Dendritic cell treated with granulocyte-macrophage colony-stimulating factor and Interleukin-4, amounts not matched to agents 40 ng/mL and 50 ng/mL, for 4 days (primary cell): ENCODE measurements at regions not wholly inside any gene's neighbourhood (a gene's known extent, or its start where the extent isn't known, plus 50 kb on each side); places are given as distances from the start of the nearest gene placed in this dataset.
A peak's percentile ranks its signal among the peaks of the same experiment; 100 is the strongest.

Experiments
- H3K27ac Mint-ChIP-seq: one replicate; pipeline ENCODE4 v1.8.0; 2022; ENCODE audit warnings: mild to moderate bottlenecking, mixed read lengths
- H3K27me3 Mint-ChIP-seq: one replicate; pipeline ENCODE4 v1.8.0; 2022; ENCODE audit warnings: mild to moderate bottlenecking, mixed read lengths
- H3K36me3 Mint-ChIP-seq: one replicate; pipeline ENCODE4 v1.8.0; 2022; ENCODE audit warnings: low read depth, mixed read lengths
- H3K4me1 Mint-ChIP-seq: one replicate; pipeline ENCODE4 v1.8.0; 2022; ENCODE audit warnings: low read depth, mixed read lengths
- H3K4me3 Mint-ChIP-seq: one replicate; pipeline ENCODE4 v1.8.0; 2022; ENCODE audit warnings: mild to moderate bottlenecking, moderate library complexity, mixed read lengths
- H3K9me3 Mint-ChIP-seq: one replicate; pipeline ENCODE4 v1.8.0; 2022; ENCODE audit warnings: mixed read lengths
- intact Hi-C: fragments of 100-400 bp; cut with micrococcal nuclease; formaldehyde crosslinking; loops from one replicate; pipeline ENCODE4 v1.15.0; 2022

DNA sequence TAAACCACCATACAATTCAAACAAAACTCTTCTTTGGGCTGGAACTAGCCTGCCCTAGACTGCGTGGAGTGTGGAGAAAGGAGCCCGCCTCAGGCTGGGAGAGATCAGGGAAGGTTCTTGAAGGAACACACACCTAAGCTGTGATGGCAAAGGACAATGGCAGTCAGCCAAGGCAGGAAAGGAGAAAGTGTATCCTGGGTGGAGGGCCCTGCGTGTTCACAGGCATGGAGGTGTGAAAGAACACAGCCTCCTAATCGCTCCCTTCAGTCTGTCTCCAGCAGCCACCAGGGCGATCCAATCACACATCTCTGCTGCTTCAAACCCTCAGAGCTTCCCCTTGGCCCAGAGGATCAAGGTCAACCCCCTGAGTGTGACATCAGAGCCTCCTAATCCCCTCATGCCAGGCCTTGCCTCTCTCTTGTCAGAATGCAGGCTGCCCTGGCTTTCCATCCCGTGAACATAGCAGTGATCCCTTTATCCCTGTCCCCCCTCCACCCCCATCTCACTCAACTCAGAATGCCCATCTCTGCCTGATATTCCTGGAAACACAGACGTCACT is 173.0 kb downstream of the KATNIP start:
- Mint-ChIP-seq H3K9me3 (no peaks in the 10 kb centered on the region), H3K36me3 (peaks cover 81% of the 10 kb centered on the region), H3K4me3 (no peak overlapping the region), H3K27ac (no peak overlapping the region), H3K27me3 (no peaks in the 10 kb centered on the region), H3K4me1 (peaks cover 2% of the 10 kb centered on the region)
- intact Hi-C loops = no loop called here

DNA sequence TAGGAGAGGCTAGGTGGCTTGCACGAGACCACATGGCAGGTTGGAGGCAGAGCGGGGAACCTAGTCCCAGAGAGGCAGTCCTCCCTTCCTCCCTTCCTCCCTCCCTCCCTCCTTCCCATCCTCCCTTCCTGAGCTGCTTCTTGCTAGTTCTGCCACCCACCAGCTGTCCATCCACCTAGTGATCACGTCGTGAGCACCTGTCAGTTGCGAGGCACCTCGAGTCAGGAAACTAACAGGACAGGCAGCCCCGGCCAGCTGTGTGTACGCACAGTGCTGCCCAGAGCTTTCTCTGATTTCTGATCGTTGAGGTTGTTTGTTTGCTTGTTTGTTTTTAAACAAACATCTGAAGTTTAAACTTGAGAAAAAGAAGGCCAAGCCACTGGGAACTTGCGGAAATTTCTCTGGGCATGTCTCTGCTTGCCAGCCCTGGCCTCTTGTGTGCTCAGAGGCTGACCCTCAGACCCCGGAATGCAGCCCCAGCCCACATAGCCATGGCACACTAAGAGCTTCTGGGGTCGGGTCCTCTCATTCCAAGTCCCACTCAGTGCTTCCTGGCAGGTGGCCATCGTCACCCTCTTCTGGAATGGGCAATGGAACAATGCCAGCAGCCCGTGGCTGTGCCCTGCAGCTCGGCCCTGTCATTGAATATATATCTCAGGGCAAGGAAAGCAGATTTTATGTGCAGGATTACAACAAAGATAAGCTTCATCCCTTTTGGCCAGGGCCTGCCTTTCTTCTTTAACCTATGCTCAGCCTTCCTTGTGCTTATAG is 174.0 kb downstream of the KATNIP start:
- Mint-ChIP-seq H3K27ac (no peak overlapping the region), H3K4me3 (no peak overlapping the region), H3K4me1 (peaks cover 11% of the 10 kb centered on the region), H3K27me3 (no peaks in the 10 kb centered on the region), H3K9me3 (no peaks in the 10 kb centered on the region), H3K36me3 (peaks cover 85% of the 10 kb centered on the region)
- intact Hi-C loops = no loop called here

DNA sequence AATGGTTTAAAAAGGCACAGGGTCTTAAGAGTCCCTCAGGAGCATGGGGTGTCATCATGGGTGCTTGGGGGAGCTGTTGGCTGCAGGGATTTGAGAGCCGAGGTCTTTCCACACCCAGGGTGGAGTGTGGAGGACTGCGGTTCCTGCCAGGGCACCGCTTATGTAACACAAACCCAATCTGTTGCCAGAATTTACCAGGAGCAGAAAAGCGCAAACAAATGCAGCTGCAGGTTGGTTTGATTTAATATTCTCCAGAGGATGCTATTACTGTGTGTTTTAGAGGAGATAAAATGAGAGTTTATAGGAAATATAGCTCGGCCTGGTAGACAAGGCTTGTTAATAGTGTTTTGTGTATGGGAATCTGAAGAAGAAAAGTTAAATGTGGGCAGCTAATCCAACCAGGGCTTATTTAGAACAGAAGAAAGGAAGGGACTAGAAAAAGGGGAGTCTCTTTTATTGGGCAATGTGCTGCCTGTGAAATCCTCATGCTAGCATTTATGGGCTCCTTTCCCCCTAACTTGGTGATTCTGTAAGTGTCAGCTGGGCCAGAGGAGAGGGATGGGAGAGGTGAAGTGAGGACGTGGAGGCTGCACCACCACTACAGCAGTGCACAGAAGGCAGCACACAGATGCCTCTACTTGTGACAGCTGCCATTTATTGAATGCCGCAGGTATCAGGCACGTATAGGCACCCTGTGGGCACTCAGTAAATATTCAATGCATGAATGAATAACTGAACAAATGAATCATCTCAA is 174.7 kb downstream of the KATNIP start:
- Mint-ChIP-seq H3K4me3 (no peak overlapping the region), H3K27me3 (no peaks in the 10 kb centered on the region), H3K4me1 (peaks cover 18% of the 10 kb centered on the region), H3K27ac (no peak overlapping the region), H3K36me3 (peaks cover 84% of the 10 kb centered on the region), H3K9me3 (no peaks in the 10 kb centered on the region)
- intact Hi-C loops = no loop called here

DNA sequence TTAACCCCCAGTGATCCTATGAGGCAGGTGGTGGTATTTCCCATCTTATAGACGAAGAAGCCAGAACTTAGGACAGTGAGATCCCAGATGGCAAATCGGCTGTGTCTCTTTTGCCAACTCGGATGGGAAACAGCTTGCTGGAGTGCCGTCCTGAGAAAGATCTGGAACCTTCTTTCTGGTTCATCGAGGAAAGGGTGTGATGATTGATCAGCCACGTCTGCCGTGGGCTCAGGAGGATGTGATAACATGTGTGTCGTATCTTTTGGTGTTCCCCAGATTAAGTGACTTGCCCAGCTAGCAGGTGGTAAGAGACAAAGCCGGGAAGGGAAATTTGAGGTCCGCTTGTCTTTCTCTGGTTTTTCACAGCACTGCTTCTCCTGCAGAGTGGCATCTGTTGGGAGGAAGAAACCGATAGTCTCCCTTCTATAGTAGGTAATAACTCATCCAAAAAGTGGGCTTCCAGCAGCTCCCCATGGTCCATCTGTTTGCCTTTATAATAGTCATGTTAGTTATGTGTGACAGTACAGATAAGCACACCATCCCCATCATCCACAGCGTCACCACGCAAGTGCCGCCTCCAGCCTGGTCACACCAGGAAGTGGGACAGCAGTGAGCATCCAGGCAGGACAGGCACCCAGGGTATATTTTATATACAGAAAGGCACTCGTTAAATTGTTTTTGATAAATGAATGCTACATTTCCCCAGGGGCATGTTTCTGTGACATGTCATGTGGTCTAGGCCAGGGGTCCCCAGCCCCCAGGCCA is 175.5 kb downstream of the KATNIP start:
- intact Hi-C loops = no loop called here
- Mint-ChIP-seq H3K36me3 (peaks cover 80% of the 10 kb centered on the region), H3K27me3 (no peaks in the 10 kb centered on the region), H3K27ac (no peak overlapping the region), H3K9me3 (no peaks in the 10 kb centered on the region), H3K4me3 (no peak overlapping the region), H3K4me1 (peaks cover 25% of the 10 kb centered on the region)

DNA sequence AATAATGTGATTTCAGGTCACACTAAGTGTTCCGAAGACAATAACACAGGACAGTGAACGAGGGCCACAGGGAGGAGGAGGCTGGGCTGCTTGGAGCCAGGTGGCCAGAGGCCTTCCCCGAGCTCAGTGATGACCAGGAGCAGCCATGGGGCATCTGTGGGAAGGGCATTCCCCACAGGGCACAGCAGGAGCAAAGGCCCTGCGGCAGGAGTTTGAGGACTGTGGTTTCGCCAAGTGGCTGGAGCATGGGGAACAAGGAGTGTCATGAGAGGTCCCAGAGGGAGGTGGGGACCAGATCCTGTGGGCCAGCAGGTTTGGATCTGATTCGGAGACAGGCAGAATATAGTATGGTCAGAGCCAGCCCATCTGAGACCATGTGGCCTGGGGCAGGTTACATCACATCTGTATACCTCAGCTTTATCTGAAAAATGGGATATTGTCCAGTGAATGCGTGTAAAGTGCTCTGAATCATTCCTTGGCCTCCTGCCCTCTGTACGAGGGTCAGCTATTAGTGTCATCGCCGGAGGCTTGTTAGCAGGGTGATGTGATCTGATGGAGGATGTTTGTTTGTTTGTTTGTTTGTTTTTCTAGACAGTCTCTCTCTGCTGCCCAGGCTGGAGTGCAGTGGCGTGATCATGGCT is 176.8 kb downstream of the KATNIP start:
- H3K36me3 Mint-ChIP-seq = peaks cover 71% of the 10 kb centered on the region
- no peaks in the 10 kb centered on the region for H3K27me3 Mint-ChIP-seq
- no peak overlapping the region for H3K4me3 Mint-ChIP-seq
- peaks cover 28% of the 10 kb centered on the region for H3K4me1 Mint-ChIP-seq
- H3K27ac Mint-ChIP-seq = no peak overlapping the region
- H3K9me3 Mint-ChIP-seq = no peaks in the 10 kb centered on the region
- intact Hi-C loops = no loop called here

DNA sequence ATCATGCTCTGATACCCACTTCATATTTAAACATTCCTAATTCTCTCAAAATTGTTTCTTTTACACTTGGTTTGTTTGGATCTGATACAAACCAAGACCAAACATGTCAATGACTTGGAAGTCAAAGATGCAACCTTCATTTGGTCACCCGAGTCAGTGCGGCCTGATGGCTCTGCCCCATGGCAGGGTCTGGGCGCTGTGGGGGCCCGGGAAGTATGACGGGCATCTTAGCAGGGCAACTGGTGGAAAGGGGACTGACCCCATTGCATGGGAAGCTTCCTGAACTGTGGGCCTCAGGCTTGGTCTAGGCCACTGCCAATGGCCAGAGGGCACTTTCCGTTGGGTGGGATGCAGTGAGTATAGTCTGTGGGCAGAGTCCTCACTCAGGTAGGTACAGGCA is 178.0 kb downstream of the KATNIP start:
- H3K36me3 Mint-ChIP-seq = peaks cover 60% of the 10 kb centered on the region
- intact Hi-C loops = no loop called here
- H3K27ac Mint-ChIP-seq = no peak overlapping the region
- no peak overlapping the region for H3K4me3 Mint-ChIP-seq
- H3K9me3 Mint-ChIP-seq = no peaks in the 10 kb centered on the region
- H3K4me1 Mint-ChIP-seq = peaks cover 28% of the 10 kb centered on the region
- H3K27me3 Mint-ChIP-seq = no peaks in the 10 kb centered on the region

DNA sequence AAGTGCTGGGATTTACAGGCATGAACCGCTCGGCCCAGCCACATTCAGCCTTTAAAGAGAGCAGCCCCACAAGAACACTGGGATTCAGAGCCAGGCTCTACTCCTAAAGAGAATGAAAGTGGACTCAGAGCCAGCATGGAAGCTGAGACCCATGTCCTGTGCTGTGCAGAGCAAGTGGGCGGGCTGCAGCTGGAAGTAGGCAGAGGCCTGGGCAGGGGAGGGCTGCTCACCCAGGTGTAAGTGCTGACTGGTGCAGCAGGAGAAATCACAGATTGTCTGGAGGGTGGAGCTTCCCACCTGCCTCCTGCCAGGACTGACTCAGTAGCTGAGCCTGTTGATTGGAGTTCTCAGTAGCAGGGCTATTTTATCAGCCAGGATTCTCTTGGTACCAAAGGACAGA is 178.7 kb downstream of the KATNIP start:
- peaks cover 28% of the 10 kb centered on the region for H3K4me1 Mint-ChIP-seq
- H3K27me3 Mint-ChIP-seq = no peaks in the 10 kb centered on the region
- peak overlapping the region; percentile 62 for H3K27ac Mint-ChIP-seq
- intact Hi-C loops = no loop called here
- H3K4me3 Mint-ChIP-seq = no peak overlapping the region
- H3K9me3 Mint-ChIP-seq = no peaks in the 10 kb centered on the region
- peaks cover 53% of the 10 kb centered on the region for H3K36me3 Mint-ChIP-seq

DNA sequence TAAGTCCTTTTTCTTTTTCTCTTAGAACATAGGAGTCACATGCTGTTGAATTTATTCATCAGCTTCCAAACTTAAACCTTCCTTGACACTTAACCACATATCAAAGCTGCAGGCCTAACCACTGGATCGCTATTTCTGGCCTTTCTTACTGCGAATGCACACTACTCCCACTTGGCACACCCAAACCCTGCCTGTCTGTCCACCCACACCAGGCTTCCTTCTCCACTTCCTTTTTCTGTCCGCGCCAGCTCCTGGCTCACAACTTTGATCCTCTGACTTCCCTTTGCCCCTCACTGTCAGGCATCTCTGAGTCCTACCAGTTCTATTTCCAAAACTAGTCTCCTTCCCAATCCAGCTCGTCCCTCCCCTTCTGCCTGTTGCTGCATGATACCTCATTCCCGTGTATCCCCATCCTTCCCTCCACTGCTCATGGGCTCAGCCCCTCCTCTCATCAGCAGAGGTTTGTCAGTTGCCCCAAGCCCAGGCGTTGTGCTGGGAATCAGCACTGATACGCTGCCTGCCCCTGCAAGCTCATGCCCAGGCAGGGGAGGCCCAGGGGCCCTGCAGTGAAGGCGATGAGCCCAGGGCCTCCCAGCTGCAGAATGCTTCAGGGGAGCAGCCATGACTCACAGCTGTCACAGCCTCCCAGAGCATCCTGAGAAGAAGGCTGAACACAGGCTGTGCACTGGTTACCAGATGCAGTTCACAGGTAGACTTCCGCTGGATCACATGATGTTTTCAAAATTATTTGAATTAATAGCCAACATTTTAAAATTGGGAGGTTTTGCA is 179.8 kb downstream of the KATNIP start:
- Mint-ChIP-seq H3K27me3 (no peaks in the 10 kb centered on the region), H3K4me3 (peak overlapping the region; percentile 37), H3K36me3 (peaks cover 43% of the 10 kb centered on the region), H3K4me1 (peaks cover 28% of the 10 kb centered on the region), H3K27ac (peak overlapping the region; percentile 62), H3K9me3 (no peaks in the 10 kb centered on the region)
- intact Hi-C loops = no loop called here

DNA sequence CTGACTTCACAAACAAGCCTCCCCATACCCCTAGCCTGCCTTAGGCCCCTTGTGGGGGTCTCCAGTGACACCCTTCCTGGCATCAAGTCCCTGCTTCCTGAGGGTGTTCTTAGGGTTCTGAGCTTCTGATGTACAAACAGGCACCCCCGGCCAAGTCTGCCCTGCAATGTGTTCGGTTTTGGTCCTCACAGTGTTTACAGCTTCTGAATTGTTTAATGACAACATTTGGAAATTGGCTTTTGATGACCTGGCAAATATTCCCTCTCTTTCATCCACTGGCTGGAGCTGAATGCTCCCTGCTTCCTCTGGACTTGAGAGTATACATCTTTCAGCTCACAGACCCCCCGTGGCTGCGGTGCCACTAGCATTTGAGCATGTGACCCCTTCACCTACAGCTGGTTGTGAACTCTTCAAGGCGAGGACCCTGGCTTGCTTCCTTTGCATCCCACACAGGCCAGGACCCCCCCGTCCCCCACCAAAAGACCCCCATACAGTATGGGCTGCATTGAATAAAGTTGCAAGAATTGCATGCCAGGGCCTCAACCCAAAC is 180.8 kb downstream of the KATNIP start:
- peaks cover 41% of the 10 kb centered on the region for H3K36me3 Mint-ChIP-seq
- H3K9me3 Mint-ChIP-seq = no peaks in the 10 kb centered on the region
- intact Hi-C loops = no loop called here
- no peak overlapping the region for H3K4me3 Mint-ChIP-seq
- no peak overlapping the region for H3K27ac Mint-ChIP-seq
- H3K27me3 Mint-ChIP-seq = no peaks in the 10 kb centered on the region
- H3K4me1 Mint-ChIP-seq = peaks cover 34% of the 10 kb centered on the region

DNA sequence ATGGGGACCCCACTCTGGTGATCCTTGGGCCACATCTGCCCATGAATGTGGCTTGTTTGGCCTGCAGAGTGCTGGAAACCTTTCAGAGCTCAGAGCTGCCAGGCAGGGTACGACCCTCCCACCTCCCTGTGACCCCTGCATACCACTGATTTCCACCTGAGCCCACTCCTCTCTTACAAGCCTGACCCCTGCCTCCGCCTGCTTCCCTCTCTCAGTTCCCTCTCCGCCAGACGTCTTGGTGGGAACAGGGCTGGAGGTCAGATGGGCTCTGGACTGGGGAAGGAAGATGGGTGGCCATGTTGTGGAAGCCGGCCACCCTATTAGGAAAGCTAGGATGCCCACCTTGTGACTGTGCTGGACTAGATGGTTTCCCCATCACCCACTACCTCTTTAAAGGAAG is 185.1 kb downstream of the KATNIP start:
- Mint-ChIP-seq H3K36me3 (peaks cover 52% of the 10 kb centered on the region), H3K9me3 (no peaks in the 10 kb centered on the region), H3K4me1 (peaks cover 12% of the 10 kb centered on the region), H3K4me3 (no peak overlapping the region), H3K27me3 (no peaks in the 10 kb centered on the region), H3K27ac (no peak overlapping the region)
- intact Hi-C loops = no loop called here

DNA sequence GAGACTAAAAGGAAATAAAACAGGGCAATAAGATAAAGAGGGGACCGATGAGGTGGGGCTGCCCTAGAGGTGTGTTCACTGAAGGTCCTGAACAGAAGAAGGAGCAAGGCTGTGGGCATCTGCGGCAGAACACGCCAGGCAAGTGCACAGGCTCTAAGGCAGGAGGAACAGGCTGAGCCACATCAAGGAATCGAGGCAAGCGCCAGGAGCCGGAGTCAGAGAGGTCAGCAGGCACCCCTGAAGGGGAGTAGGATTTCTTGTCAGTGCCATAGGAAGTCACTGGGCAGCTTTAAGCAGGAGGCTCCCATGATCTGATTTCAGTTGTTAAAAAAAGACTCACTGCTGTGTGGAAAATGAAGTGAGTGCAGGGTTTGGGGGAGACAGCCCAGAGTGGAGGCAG is 186.5 kb downstream of the KATNIP start:
- H3K27me3 Mint-ChIP-seq = no peaks in the 10 kb centered on the region
- no peak overlapping the region for H3K4me3 Mint-ChIP-seq
- no peaks in the 10 kb centered on the region for H3K9me3 Mint-ChIP-seq
- no peak overlapping the region for H3K27ac Mint-ChIP-seq
- intact Hi-C loops = no loop called here
- peaks cover 58% of the 10 kb centered on the region for H3K36me3 Mint-ChIP-seq
- peaks cover 6% of the 10 kb centered on the region for H3K4me1 Mint-ChIP-seq

DNA sequence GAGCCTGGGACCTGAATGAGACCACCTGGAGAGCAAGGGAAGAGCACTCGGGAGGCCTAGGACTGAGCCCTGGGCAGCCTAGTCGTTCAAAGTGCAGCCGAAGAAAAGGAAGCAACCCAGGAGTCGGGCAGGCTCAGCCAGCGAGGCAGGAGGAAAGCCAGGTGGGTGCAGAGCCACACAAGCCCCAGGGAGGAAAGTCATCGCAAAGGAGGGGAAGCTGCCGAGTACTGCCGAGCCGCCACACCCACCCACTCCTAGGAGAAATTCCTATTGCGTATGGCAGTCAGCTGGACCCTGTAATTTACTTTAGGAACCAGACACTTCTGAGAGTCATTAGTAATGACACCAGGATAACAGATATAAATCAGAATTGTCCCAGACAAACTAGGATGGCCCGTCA is 187.6 kb downstream of the KATNIP start:
- Mint-ChIP-seq H3K27ac (no peak overlapping the region), H3K4me1 (peaks cover 6% of the 10 kb centered on the region), H3K4me3 (no peak overlapping the region), H3K36me3 (peaks cover 61% of the 10 kb centered on the region), H3K27me3 (no peaks in the 10 kb centered on the region), H3K9me3 (no peaks in the 10 kb centered on the region)
- intact Hi-C loops = no loop called here
